GM20000 (cell line): ENCODE measurements at regions not wholly inside any gene's neighbourhood (a gene's known extent, or its start where the extent isn't known, plus 50 kb on each side); places are given as distances from the start of the nearest gene placed in this dataset.
A peak's percentile ranks its signal among the peaks of the same experiment; 100 is the strongest.

Source experiments
- DNase-seq: peaks from one replicate; pipeline ENCODE4 v3.0.0; 2012; ENCODE audit warnings: low spot score
- TF ChIP-seq, protein P1 (sequence below): IDR thresholded peaks from 2 replicates; pipeline ENCODE4 v1.5.1; 2012; ENCODE audit warnings: mild to moderate bottlenecking, control low read depth; ENCODE audit errors: extremely low read depth, missing control alignments

DNA sequence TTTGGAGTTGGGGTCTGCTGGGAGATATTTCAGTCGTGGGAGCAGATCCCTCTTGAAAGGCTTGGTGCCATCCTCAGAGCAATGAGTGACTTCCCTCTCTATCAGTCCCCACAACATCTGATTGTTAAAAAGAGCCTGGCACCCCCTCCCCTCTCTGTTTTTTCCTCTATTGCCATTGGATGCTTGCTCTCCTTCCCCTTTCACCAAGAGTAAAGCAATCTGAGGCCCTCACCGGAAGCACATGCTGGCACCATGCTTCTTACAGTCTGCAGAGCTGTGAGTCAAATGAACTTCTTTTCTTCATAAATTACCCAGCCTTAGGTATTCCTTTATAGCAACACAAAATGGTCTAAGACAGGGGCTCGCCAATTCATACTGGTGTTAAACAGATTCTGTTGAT is 99.1 kb upstream of the CCND2 start:
- TF ChIP-seq, protein P1, sequence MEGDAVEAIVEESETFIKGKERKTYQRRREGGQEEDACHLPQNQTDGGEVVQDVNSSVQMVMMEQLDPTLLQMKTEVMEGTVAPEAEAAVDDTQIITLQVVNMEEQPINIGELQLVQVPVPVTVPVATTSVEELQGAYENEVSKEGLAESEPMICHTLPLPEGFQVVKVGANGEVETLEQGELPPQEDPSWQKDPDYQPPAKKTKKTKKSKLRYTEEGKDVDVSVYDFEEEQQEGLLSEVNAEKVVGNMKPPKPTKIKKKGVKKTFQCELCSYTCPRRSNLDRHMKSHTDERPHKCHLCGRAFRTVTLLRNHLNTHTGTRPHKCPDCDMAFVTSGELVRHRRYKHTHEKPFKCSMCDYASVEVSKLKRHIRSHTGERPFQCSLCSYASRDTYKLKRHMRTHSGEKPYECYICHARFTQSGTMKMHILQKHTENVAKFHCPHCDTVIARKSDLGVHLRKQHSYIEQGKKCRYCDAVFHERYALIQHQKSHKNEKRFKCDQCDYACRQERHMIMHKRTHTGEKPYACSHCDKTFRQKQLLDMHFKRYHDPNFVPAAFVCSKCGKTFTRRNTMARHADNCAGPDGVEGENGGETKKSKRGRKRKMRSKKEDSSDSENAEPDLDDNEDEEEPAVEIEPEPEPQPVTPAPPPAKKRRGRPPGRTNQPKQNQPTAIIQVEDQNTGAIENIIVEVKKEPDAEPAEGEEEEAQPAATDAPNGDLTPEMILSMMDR = no peak
- DNase-seq = no peak

DNA sequence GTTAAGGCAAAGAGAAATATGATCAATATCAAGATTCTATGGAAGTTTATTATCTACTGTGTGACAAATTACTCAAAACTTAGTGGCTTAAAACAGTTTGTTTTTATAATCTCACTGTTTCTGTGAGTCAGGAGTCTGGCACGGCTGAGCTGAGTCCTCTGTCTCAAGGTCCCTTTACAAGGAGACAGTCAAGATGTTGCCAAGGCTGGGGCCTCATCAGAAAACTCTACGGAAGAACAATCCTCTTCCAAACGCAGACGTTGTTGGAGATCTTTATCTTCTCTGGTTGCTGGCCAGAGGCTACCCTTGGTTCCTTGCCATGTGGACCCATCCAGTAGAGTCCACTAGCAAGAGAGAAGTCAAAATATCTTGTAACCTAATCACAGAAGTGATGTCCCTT is 100.6 kb upstream of the CCND2 start:
- TF ChIP-seq, protein P1 = no peak
- no peak for DNase-seq

DNA sequence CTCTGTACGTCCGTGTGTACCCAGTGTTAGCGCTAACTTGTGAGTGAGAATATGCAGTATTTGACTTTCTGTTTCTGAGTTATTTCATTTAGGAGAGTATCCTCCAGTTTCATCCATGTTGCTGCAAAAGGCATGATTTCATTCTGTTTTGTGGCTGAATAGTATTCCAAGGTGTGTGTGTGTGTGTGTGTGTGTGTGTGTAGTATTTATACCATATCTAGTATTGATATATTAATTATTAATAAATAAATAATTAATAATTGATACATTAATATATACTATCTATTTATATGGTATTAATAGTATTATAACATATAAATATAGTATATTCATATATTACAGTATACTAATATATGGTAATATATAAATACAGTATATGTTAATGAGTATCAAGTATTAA is 101.8 kb upstream of the CCND2 start:
- TF ChIP-seq, protein P1 = no peak
- DNase-seq = no peak

DNA sequence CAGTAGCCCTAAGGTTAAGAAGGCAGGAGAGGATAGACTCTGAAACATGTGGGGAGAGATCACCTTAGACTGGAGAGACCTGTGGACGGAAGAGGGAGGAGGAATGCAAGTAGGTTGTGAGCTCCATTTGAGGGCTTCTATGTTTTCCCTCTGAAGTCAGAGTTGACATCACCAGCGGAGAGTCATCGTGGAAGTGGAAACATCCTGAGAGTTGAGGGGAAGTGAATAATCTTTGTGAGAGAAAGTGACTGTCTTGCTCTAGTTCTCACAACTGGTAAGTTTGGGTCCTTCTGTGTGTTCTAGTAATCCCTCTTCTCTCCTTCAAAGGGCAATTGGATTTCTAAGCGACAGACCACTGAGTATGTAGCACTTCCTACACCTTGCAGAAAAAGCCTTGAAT is 103.6 kb upstream of the CCND2 start:
- TF ChIP-seq, protein P1 = no peak
- DNase-seq = no peak

GRCh38 chr12:4169531-4169930 is 104.0 kb upstream of the CCND2 start:
- no peak for DNase-seq
- TF ChIP-seq, protein P1 = no peak

- TF ChIP-seq, protein P1 = no peak
- DNase-seq = no peak
These were observed 105.5 kb upstream of the CCND2 start for GRCh38 chr12:4168036-4168435.

GRCh38 chr12:4164559-4165558 is 108.7 kb upstream of the CCND2 start:
- DNase-seq = peak; percentile 73

More at GRCh38 chr12:4164559-4165558, 108.7 kb upstream of the CCND2 start:
- TF ChIP-seq, protein P1 = no peak
